Skin of body (tissue), 1 donor: ENCODE measurements at regions not wholly inside any gene's neighbourhood (a gene's known extent, or its start where the extent isn't known, plus 50 kb on each side); places are given as distances from the start of the nearest gene placed in this dataset.

Source experiments
- DNase-seq: peaks from one replicate; lab custom pipeline; 2025; lab: John Stamatoyannopoulos, UW

GRCh38 chr2:196315388-196316049, 144.1 kb upstream of the STK17B start:
- DNase-seq: no peak

GRCh38 chr2:196316050-196316430, 144.7 kb upstream of the STK17B start:
- DNase-seq: no peak

- no peak for DNase-seq
These were observed 147.4 kb upstream of the STK17B start for GRCh38 chr2:196318517-196319377.

GRCh38 chr2:196322973-196323810, 151.8 kb upstream of the STK17B start:
- DNase-seq: no peak

- no peak for DNase-seq
These were observed 152.8 kb upstream of the STK17B start for GRCh38 chr2:196324211-196324610.

GRCh38 chr2:196328088-196328680, 156.8 kb upstream of the STK17B start:
- no peak for DNase-seq

GRCh38 chr2:196329959-196330358, 158.6 kb upstream of the STK17B start:
- DNase-seq: no peak

- DNase-seq: no peak
These were observed 159.3 kb upstream of the STK17B start for GRCh38 chr2:196330645-196331044.

- DNase-seq: no peak
These were observed 159.8 kb upstream of the STK17B start for GRCh38 chr2:196331143-196331542.

- DNase-seq: peak; percentile 85
These were observed 160.5 kb upstream of the STK17B start for GRCh38 chr2:196331851-196332250.

GRCh38 chr2:196333397-196333796, 162.0 kb upstream of the STK17B start:
- DNase-seq: no peak

GRCh38 chr2:196334710-196335109, 163.3 kb upstream of the STK17B start:
- DNase-seq: no peak

GRCh38 chr2:196335221-196335634, 163.8 kb upstream of the STK17B start:
- DNase-seq: no peak

GRCh38 chr2:196336207-196336606, 164.8 kb upstream of the STK17B start:
- DNase-seq: no peak

GRCh38 chr2:196336715-196337114, 165.3 kb upstream of the STK17B start:
- DNase-seq: no peak

GRCh38 chr2:196337208-196337953, 166.0 kb upstream of the STK17B start:
- DNase-seq: peak; percentile 17

- peak; percentile 17 for DNase-seq
These were observed 167.1 kb upstream of the STK17B start for GRCh38 chr2:196338440-196338839.

- no peak for DNase-seq
These were observed 170.0 kb upstream of the STK17B start for GRCh38 chr2:196341277-196341841.

- DNase-seq: no peak
These were observed 173.0 kb upstream of the STK17B start for GRCh38 chr2:196344397-196344796.

GRCh38 chr2:196353717-196354116, 182.3 kb upstream of the STK17B start:
- no peak for DNase-seq
